ENCODE measurements at regions not wholly inside any gene's neighbourhood (a gene's known extent, or its start where the extent isn't known, plus 50 kb on each side); places are given as distances from the start of the nearest gene placed in this dataset.
"Not testable (repeated sequence)": the region's sequence is repeated elsewhere in the genome, so short reads cannot be mapped to it uniquely, and the experiment has no call there.

DNA sequence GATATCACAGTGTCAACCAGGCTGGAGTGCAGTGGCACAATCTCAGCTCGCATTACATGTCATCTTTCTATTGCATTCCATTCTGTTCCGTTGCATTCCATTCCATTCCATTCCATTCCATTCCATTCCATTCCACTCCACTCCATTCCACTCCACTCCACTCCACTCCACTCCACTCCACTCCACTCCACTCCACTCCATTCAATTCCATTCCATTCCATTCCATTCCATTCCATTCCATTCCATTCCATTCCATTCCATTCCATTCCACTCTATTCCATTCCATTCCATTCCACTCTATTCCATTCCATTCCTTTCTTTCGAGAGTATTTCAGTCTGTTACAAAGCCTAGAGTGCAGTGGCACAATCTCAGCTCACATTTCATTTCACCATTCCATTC lies 1486.5 kb downstream of the TSPY10 start:
- TF ChIP-seq, protein P1, sequence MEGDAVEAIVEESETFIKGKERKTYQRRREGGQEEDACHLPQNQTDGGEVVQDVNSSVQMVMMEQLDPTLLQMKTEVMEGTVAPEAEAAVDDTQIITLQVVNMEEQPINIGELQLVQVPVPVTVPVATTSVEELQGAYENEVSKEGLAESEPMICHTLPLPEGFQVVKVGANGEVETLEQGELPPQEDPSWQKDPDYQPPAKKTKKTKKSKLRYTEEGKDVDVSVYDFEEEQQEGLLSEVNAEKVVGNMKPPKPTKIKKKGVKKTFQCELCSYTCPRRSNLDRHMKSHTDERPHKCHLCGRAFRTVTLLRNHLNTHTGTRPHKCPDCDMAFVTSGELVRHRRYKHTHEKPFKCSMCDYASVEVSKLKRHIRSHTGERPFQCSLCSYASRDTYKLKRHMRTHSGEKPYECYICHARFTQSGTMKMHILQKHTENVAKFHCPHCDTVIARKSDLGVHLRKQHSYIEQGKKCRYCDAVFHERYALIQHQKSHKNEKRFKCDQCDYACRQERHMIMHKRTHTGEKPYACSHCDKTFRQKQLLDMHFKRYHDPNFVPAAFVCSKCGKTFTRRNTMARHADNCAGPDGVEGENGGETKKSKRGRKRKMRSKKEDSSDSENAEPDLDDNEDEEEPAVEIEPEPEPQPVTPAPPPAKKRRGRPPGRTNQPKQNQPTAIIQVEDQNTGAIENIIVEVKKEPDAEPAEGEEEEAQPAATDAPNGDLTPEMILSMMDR (IDR thresholded peaks at IDR 0.05) = not testable (repeated sequence)
- not testable (repeated sequence) for TF ChIP-seq POLR2AphosphoS5, EP300, POLR2A (IDR thresholded peaks at IDR 0.05)
